ENCODE measurements at regions not wholly inside any gene's neighbourhood (a gene's known extent, or its start where the extent isn't known, plus 50 kb on each side); places are given as distances from the start of the nearest gene placed in this dataset.
"Not testable (repeated sequence)": the region's sequence is repeated elsewhere in the genome, so short reads cannot be mapped to it uniquely, and the experiment has no call there.

- POLR2A ChIA-PET (ENCODE audit: partially characterized antibody), result no interaction called here
- no peaks in the 10 kb centered on the region for H3K4me1 Mint-ChIP-seq
- Histone ChIP-seq H3K9me3 (ENCODE audit: control insufficient read depth in 1 of 2, low read length in 2 of 2) (no peaks in the 10 kb centered on the region), H3K27me3 (ENCODE audit: insufficient read depth, low read length) (no peaks in the 10 kb centered on the region), H3K4me1 (ENCODE audit: insufficient read depth, low read length) (no peaks in the 10 kb centered on the region), H3K4me3 (ENCODE audit: low read length in 2 of 2) (no peak overlapping the region), H3K27ac (ENCODE audit: low read depth, low read length) (no peak overlapping the region), H3K36me3 (ENCODE audit: insufficient read depth, low read length) (no peaks in the 10 kb centered on the region)
- DNase-seq, result no peak
- no peaks in the 10 kb centered on the region for H3K36me3 Mint-ChIP-seq
- intact Hi-C loops (cut with micrococcal nuclease), result no loop called here
- no peak overlapping the region for H3K4me3 Mint-ChIP-seq
- H3K9me3 Mint-ChIP-seq, result peaks cover 0 to 9% (median 7%) of the 10 kb centered on the region in 8 donors
- H3K27ac Mint-ChIP-seq, result no peak overlapping the region
- CTCF ChIA-PET (ENCODE audit: partially characterized antibody), result no interaction called here
- peaks cover 2% of the 10 kb centered on the region in 2 donors for H3K27me3 Mint-ChIP-seq
These were observed 176.1 kb upstream of the KL start for GRCh38 chr13:32840113-32840512.

- H3K4me3 ChIP-seq (ENCODE audit: low read length in 2 of 2), result no peak overlapping the region
- no peaks in the 10 kb centered on the region for H3K36me3 ChIP-seq (ENCODE audit: insufficient read depth, low read length)
- ChIA-PET CTCF (ENCODE audit: partially characterized antibody) (no interaction called here), POLR2A (ENCODE audit: partially characterized antibody) (no interaction called here)
- peaks cover 2 to 5% of the 10 kb centered on the region in 2 donors for H3K27me3 Mint-ChIP-seq
- no peak overlapping the region for H3K4me3 Mint-ChIP-seq
- no peak for DNase-seq
- no peaks in the 10 kb centered on the region for H3K27me3 ChIP-seq (ENCODE audit: insufficient read depth, low read length)
- no peaks in the 10 kb centered on the region for H3K9me3 ChIP-seq (ENCODE audit: control insufficient read depth in 1 of 2, low read length in 2 of 2)
- H3K4me1 ChIP-seq (ENCODE audit: insufficient read depth, low read length), result no peaks in the 10 kb centered on the region
- no peaks in the 10 kb centered on the region for H3K36me3 Mint-ChIP-seq
- intact Hi-C loops (cut with micrococcal nuclease), result no loop called here
- no peak overlapping the region for H3K27ac Mint-ChIP-seq
- no peaks in the 10 kb centered on the region for H3K4me1 Mint-ChIP-seq
- peaks cover 0 to 3% (median 1%) of the 10 kb centered on the region in 8 donors for H3K9me3 Mint-ChIP-seq
- no peak overlapping the region for H3K27ac ChIP-seq (ENCODE audit: low read depth, low read length)
These were observed 175.1 kb upstream of the KL start for GRCh38 chr13:32840989-32841713.

DNA sequence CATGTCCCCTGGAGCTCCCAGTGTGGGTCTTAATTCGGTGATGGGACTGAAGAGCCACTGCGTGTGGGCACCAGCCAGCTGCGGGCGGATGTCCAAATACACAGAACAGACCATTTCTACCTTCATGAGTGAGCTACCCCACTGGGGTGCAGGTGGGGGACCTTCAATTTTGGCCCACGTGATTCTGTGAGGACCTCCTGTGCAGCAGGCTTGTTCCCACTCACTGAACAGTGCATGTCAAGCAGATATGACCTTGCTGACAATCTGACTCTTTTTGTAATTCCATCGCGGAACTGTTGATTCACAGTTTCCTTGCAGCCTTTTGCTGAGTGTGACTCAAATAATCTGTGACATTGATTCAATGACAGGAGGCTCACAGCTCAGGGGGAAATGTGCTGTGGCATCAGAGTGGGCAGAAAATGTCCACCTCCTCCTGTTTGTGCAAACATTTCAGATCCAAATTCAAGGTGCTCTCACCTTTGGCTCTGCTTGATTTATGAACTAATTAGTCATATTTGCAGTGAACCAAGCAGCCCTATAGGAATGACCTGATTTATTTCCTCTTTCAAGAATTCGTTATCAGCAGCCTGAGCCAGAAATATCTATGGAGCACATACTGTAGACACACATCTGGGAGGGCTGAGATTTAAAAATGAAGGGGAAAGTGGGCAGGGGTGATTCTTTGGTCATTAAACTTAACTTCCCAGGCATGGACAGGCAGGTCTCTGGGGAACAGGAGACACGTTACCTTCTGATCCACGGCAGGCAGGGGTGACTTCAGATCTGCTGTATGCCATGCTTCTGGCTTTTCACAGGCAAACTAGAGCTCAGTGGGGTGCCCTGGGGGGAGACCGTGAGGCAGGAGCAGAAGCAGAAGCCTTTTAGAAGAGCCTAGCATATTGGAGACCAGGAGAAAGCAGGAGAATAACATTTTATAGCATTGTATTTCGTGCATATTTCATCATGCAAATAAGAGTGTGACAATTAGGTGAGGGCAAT, 170.0 kb upstream of the KL start:
- H3K4me3 ChIP-seq (ENCODE audit: low read length in 2 of 2), result no peak overlapping the region
- POLR2A ChIA-PET (ENCODE audit: partially characterized antibody), result no interaction called here

DNA sequence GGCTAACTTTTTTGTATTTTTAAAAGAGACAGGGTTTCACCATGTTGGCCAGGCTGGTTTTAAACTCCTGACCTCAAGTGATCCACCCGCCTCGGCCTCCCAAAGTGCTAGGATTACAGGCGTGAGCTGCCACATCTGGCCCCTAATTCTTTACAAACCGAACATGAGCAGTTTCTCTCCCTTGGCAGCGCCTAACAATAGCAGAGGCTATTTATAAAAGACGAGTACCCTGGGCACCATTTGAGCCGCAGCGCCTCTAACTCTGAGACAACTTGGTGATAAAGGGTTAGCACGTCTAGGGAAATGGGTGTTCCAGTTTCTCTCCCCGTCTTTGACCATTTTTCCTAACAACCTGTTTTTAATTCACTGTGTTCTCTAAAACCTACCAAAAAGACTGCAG, 168.2 kb upstream of the KL start:
- H3K36me3 ChIP-seq (ENCODE audit: insufficient read depth, low read length); intact Hi-C loops (cut with micrococcal nuclease); H3K4me1 ChIP-seq (ENCODE audit: insufficient read depth, low read length); DNase-seq; H3K27me3 Mint-ChIP-seq; H3K9me3 Mint-ChIP-seq; H3K36me3 Mint-ChIP-seq; H3K27ac ChIP-seq (ENCODE audit: low read depth, low read length); H3K4me1 Mint-ChIP-seq; H3K4me3 Mint-ChIP-seq; H3K4me3 ChIP-seq (ENCODE audit: low read length in 2 of 2); CTCF ChIA-PET (ENCODE audit: partially characterized antibody); POLR2A ChIA-PET (ENCODE audit: partially characterized antibody); H3K27me3 ChIP-seq (ENCODE audit: insufficient read depth, low read length); H3K9me3 ChIP-seq (ENCODE audit: control insufficient read depth in 1 of 2, low read length in 2 of 2); H3K27ac Mint-ChIP-seq: not testable (repeated sequence)

More for the DNA sequence above, 170.0 kb upstream of the KL start:
- no peak overlapping the region for H3K27ac Mint-ChIP-seq
- intact Hi-C loops (cut with micrococcal nuclease), result no loop called here
- CTCF ChIA-PET (ENCODE audit: partially characterized antibody), result no interaction called here
- Histone ChIP-seq H3K9me3 (ENCODE audit: control insufficient read depth in 1 of 2, low read length in 2 of 2) (no peaks in the 10 kb centered on the region), H3K4me1 (ENCODE audit: insufficient read depth, low read length) (no peaks in the 10 kb centered on the region), H3K27ac (ENCODE audit: low read depth, low read length) (no peak overlapping the region), H3K36me3 (ENCODE audit: insufficient read depth, low read length) (no peaks in the 10 kb centered on the region), H3K27me3 (ENCODE audit: insufficient read depth, low read length) (no peaks in the 10 kb centered on the region)
- no peak for DNase-seq
- no peak overlapping the region for H3K4me3 Mint-ChIP-seq
- H3K9me3 Mint-ChIP-seq, result peaks cover 0 to 3% (median 0%) of the 10 kb centered on the region in 8 donors
- no peaks in the 10 kb centered on the region for H3K36me3 Mint-ChIP-seq
- peaks cover 4 to 9% of the 10 kb centered on the region in 2 donors for H3K27me3 Mint-ChIP-seq
- no peaks in the 10 kb centered on the region for H3K4me1 Mint-ChIP-seq

GRCh38 chr13:32849369-32849768, 166.9 kb upstream of the KL start:
- Histone ChIP-seq H3K9me3 (ENCODE audit: control insufficient read depth in 1 of 2, low read length in 2 of 2) (no peaks in the 10 kb centered on the region), H3K4me1 (ENCODE audit: insufficient read depth, low read length) (no peaks in the 10 kb centered on the region), H3K36me3 (ENCODE audit: insufficient read depth, low read length) (no peaks in the 10 kb centered on the region), H3K27ac (ENCODE audit: low read depth, low read length) (no peak overlapping the region), H3K4me3 (ENCODE audit: low read length in 2 of 2) (no peak overlapping the region), H3K27me3 (ENCODE audit: insufficient read depth, low read length) (no peaks in the 10 kb centered on the region)
- POLR2A ChIA-PET (ENCODE audit: partially characterized antibody), result no interaction called here
- H3K9me3 Mint-ChIP-seq, result no peaks in the 10 kb centered on the region
- intact Hi-C loops (cut with micrococcal nuclease), result no loop called here
- no peaks in the 10 kb centered on the region for H3K4me1 Mint-ChIP-seq
- no peak for DNase-seq
- CTCF ChIA-PET (ENCODE audit: partially characterized antibody), result no interaction called here
- H3K27me3 Mint-ChIP-seq, result peaks cover 4 to 9% of the 10 kb centered on the region in 2 donors
- no peak overlapping the region for H3K27ac Mint-ChIP-seq
- no peak overlapping the region for H3K4me3 Mint-ChIP-seq
- no peaks in the 10 kb centered on the region for H3K36me3 Mint-ChIP-seq

DNA sequence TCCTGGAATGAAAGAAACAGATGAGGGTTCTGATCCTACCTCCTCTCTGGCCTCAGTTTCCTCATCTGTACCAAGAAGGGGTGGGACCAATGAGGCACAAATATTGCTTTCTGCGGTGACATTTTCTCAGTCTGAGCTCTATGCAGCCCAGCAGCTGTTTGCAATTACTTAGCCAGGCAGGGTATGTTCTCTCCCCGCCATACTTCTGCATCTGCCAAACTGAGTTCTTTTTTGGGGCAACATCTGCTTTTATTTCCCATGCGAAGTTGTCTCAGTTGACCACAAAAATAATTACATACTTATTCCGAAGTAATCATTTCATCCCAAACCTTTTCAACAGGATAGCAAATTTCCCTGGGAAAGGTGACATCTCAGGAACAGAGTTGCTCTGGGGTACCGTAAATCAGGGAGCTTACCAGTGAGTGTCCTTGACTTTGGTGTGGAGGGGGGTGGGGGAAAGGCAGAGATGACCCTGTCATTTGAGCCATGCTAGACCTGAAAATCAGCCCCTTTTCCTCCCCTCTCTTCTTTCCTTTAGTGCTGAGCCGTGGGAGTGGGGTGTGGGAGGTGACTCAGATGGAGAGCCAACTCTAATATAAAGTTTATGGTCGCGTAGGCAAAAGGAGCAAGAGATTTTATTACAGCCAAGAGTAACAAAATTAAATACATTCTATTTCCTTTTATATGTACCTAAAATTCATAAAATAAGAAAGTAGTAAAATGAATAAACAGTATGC, 165.7 kb upstream of the KL start:
- no peaks in the 10 kb centered on the region for H3K36me3 Mint-ChIP-seq
- H3K27me3 Mint-ChIP-seq, result peaks cover 2 to 6% of the 10 kb centered on the region in 2 donors
- Histone ChIP-seq H3K4me1 (ENCODE audit: insufficient read depth, low read length) (no peaks in the 10 kb centered on the region), H3K36me3 (ENCODE audit: insufficient read depth, low read length) (no peaks in the 10 kb centered on the region), H3K4me3 (ENCODE audit: low read length in 2 of 2) (no peak overlapping the region), H3K27me3 (ENCODE audit: insufficient read depth, low read length) (no peaks in the 10 kb centered on the region), H3K9me3 (ENCODE audit: control insufficient read depth in 1 of 2, low read length in 2 of 2) (no peaks in the 10 kb centered on the region), H3K27ac (ENCODE audit: low read depth, low read length) (no peak overlapping the region)
- ChIA-PET CTCF (ENCODE audit: partially characterized antibody) (no interaction called here), POLR2A (ENCODE audit: partially characterized antibody) (no interaction called here)
- DNase-seq, result no peak
- H3K27ac Mint-ChIP-seq, result no peak overlapping the region
- intact Hi-C loops (cut with micrococcal nuclease), result no loop called here
- no peaks in the 10 kb centered on the region for H3K9me3 Mint-ChIP-seq
- H3K4me1 Mint-ChIP-seq, result no peaks in the 10 kb centered on the region
- no peak overlapping the region for H3K4me3 Mint-ChIP-seq

All from CD4-positive, alpha-beta memory T cell (primary cell).